Fibroblast of villous mesenchyme (primary cell): ENCODE measurements at regions not wholly inside any gene's neighbourhood (a gene's known extent, or its start where the extent isn't known, plus 50 kb on each side); places are given as distances from the start of the nearest gene placed in this dataset.

Experiments
- DNase-seq: peaks from one replicate; pipeline ENCODE4 v3.0.0-alpha.2; 2010; ENCODE audit warnings: low read depth
- H3K4me3 ChIP-seq: 2 replicates; pipeline ENCODE4 v1.5.1; 2011; ENCODE audit warnings: low read depth, mild to moderate bottlenecking, low read length
- CTCF ChIP-seq: IDR thresholded peaks from 2 replicates; pipeline ENCODE4 v1.5.1; 2012; ENCODE audit warnings: low read depth, mild to moderate bottlenecking, low read length; ENCODE audit not compliant: insufficient read depth

DNA sequence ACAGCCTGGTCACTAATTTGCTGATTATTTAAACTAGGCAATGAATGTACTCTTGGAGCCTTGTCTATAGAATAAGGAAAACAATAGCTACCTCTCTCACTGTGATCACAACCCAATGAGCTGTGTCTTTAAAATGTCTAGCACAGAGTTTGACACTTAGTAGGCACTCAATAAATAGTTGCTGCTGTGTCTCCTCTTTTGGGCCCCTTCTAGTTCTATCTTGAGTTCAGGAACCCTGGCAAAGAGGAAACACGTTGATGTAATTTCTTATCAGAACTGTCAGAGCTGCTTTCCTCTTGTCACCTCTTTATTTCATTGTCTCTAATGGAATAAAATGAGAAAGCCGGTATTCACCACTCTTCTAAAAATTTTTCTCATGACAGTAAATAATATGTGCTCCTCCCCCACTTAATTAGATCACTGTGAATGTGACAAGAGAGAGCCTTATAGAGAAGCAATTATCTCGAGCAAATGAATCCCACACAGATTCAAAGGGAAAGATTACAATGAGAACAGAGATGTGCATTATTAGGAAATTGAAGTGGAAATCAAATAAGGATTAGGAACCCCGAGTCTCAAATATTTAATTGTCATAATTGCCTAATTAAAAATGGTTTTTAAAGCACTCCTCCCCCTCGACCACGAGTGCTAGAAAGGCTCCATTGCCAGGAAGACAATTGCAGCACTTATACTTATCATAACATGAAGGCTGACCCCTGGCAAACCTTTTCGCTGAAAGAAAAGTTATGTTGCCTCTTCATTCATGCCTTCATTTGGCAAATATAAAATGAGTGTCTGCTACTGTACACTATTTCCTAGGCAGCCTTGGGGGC, 175.0 kb upstream of the BDNF start:
- no peak overlapping the region for H3K4me3 ChIP-seq
- TF ChIP-seq CTCF = no peak
- DNase-seq = no peak

DNA sequence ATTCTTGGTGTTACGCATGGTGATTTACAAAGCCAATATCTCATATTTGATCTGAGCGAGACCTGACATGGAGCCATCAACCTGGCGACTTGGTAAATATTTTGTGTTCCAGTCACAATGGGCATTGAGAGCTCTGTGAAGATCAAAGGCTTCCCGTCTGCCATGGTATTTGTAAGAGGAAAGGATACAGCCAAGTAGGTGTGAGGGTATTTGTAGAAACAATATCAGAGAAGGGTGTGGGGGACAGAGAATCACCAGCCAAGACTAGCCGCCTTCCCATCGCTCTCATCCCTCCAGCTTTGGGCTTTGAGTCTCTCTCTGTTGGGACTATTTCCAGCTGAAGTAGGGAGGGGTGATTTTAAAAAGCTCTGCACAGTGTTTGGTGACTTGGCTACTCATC, 173.4 kb upstream of the BDNF start:
- DNase-seq = no peak
- TF ChIP-seq CTCF = no peak
- H3K4me3 ChIP-seq = no peak overlapping the region

DNA sequence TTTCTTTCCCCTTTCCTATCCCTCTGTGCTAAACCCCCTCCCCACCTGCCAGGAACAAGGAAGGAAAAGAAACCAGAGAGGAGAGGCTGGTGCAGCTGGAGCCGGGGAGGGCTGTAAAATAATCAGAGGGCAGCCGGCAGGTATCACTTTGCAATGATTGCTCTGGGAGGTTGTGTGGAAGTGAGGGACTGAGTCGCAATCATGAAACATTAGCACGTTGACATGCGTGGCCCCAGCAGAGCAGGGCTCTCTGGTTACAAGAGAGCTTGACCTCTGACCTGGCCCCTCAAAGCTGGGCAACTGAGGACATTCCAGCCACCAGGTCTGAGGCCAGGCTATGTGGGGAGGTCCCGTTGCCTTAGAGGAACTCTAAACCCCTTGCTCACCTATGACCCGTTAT, 170.8 kb upstream of the BDNF start:
- no peak for TF ChIP-seq CTCF
- no peak overlapping the region for H3K4me3 ChIP-seq
- DNase-seq = no peak

GRCh38 chr11:27869701-27870100, 169.4 kb upstream of the BDNF start:
- TF ChIP-seq CTCF = no peak
- DNase-seq = no peak
- no peak overlapping the region for H3K4me3 ChIP-seq

GRCh38 chr11:27868709-27869108, 168.5 kb upstream of the BDNF start:
- TF ChIP-seq CTCF = no peak
- H3K4me3 ChIP-seq = no peak overlapping the region
- no peak for DNase-seq

- H3K4me3 ChIP-seq = no peak overlapping the region
- TF ChIP-seq CTCF = no peak
- DNase-seq = peak; percentile 80
Measured at GRCh38 chr11:27868226-27868625, 168.0 kb upstream of the BDNF start.

DNA sequence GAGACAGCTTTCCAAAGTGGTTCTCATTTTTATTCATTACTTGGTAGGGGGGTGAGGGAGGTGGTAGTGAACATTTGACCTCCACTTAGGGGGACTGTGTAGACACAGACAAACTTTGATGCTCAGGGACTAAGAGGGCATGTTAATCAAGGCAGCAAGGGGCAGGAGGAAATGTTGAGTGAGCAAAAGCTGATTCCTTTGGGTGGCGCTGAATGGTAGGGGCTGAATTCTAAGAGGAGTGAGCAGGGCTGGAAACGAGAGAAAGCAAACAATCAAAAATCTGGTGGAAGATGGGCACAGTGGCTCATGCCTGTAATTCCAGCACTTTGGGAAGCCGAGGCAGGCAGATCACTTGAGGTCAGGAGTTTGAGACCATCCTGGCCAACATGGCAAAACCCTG, 164.8 kb upstream of the BDNF start:
- H3K4me3 ChIP-seq = no peak overlapping the region
- no peak for DNase-seq
- TF ChIP-seq CTCF = no peak
